Neural cell (in vitro differentiated cells): ENCODE measurements at regions not wholly inside any gene's neighbourhood (a gene's known extent, or its start where the extent isn't known, plus 50 kb on each side); places are given as distances from the start of the nearest gene placed in this dataset.

Experiments used
- CTCF ChIP-seq: fragments of 450-650 bp; IDR thresholded peaks from 2 replicates; pipeline ENCODE4 v1.5.1; 2014; ENCODE audit warnings: antibody characterized with exemption, mild to moderate bottlenecking, moderate library complexity; ENCODE audit not compliant: poor library complexity, severe bottlenecking
- EP300 ChIP-seq: fragments of 450-650 bp; conservative IDR thresholded peaks from 2 replicates; pipeline ENCODE4 v1.6.1; 2014; ENCODE audit warnings: antibody characterized with exemption, mild to moderate bottlenecking, moderate library complexity; ENCODE audit not compliant: poor library complexity, severe bottlenecking
- EZH2 ChIP-seq: fragments of 200-600, 300-800 bp; shearing (Covaris generic), sonication (generic); IDR thresholded peaks from 2 replicates; pipeline ENCODE4 v1.6.1; 2014; ENCODE audit warnings: antibody characterized with exemption, low read length, borderline replicate concordance, mild to moderate bottlenecking; ENCODE audit not compliant: insufficient read depth, poor library complexity, severe bottlenecking
- POLR2AphosphoS5 ChIP-seq: IDR thresholded peaks from 2 replicates; pipeline ENCODE4 v1.6.1; 2012
- RAD21 ChIP-seq: fragments of 450-650 bp; conservative IDR thresholded peaks from 2 replicates; pipeline ENCODE4 v1.6.1; 2014; ENCODE audit warnings: antibody characterized with exemption, mild to moderate bottlenecking, moderate library complexity
- SMC3 ChIP-seq: fragments of 450-650 bp; conservative IDR thresholded peaks from 2 replicates; pipeline ENCODE4 v1.6.1; 2014; ENCODE audit warnings: antibody characterized with exemption, mild to moderate bottlenecking, moderate library complexity; ENCODE audit not compliant: poor library complexity
- TAF1 ChIP-seq: IDR thresholded peaks from 2 replicates; pipeline ENCODE4 v1.6.1; 2012; ENCODE audit warnings: low read depth

- TF ChIP-seq CTCF (no peak), RAD21 (no peak), TAF1 (no peak), EZH2 (no peak), POLR2AphosphoS5 (no peak), EP300 (no peak), SMC3 (no peak)
Observed at GRCh38 chr7:131717181-131717580, 160.8 kb upstream of the PODXL start.
